HG02610 (cell line): ENCODE measurements at regions not wholly inside any gene's neighbourhood (a gene's known extent, or its start where the extent isn't known, plus 50 kb on each side); places are given as distances from the start of the nearest gene placed in this dataset.

Source experiments
- ATAC-seq: cut with Tn5 transposase; IDR thresholded peaks from one replicate; pipeline ENCODE4 v1.9.1; 2021; ENCODE audit warnings: mild to moderate bottlenecking, moderate library complexity; ENCODE audit not compliant: unreplicated experiment

GRCh38 chr4:160872491-160872890 is 1291.3 kb downstream of the FSTL5 start:
- no peak for ATAC-seq

GRCh38 chr4:160877087-160877790 is 1286.6 kb downstream of the FSTL5 start:
- ATAC-seq, result no peak

- ATAC-seq, result no peak
Observed at GRCh38 chr4:160880180-160880579, 1283.6 kb downstream of the FSTL5 start.

- no peak for ATAC-seq
Observed at GRCh38 chr4:160887668-160888067, 1276.1 kb downstream of the FSTL5 start.

- no peak for ATAC-seq
Observed at GRCh38 chr4:160894128-160894527, 1269.7 kb downstream of the FSTL5 start.

GRCh38 chr4:160894809-160895208 is 1269.0 kb downstream of the FSTL5 start:
- ATAC-seq, result no peak

GRCh38 chr4:160927311-160927710 is 1236.5 kb downstream of the FSTL5 start:
- no peak for ATAC-seq

- no peak for ATAC-seq
Observed at GRCh38 chr4:160928482-160928881, 1235.3 kb downstream of the FSTL5 start.

GRCh38 chr4:160947653-160948052 is 1216.1 kb downstream of the FSTL5 start:
- ATAC-seq, result no peak

GRCh38 chr4:160956875-160957274 is 1206.9 kb downstream of the FSTL5 start:
- no peak for ATAC-seq

GRCh38 chr4:160969925-160970324 is 1193.9 kb downstream of the FSTL5 start:
- no peak for ATAC-seq

- ATAC-seq, result no peak
Observed at GRCh38 chr4:160980091-160980490, 1183.7 kb downstream of the FSTL5 start.

GRCh38 chr4:160981083-160981482 is 1182.7 kb downstream of the FSTL5 start:
- no peak for ATAC-seq

- ATAC-seq, result no peak
Observed at GRCh38 chr4:160983035-160983434, 1180.8 kb downstream of the FSTL5 start.

GRCh38 chr4:161002386-161002785 is 1161.4 kb downstream of the FSTL5 start:
- no peak for ATAC-seq

GRCh38 chr4:161003418-161004057 is 1160.3 kb downstream of the FSTL5 start:
- ATAC-seq, result no peak

- ATAC-seq, result no peak
Observed at GRCh38 chr4:161005746-161006145, 1158.1 kb downstream of the FSTL5 start.

- no peak for ATAC-seq
Observed at GRCh38 chr4:161008527-161008926, 1155.3 kb downstream of the FSTL5 start.

GRCh38 chr4:161010227-161010626 is 1153.6 kb downstream of the FSTL5 start:
- no peak for ATAC-seq
